Lung microvascular endothelial cell (primary cell): ENCODE measurements at regions not wholly inside any gene's neighbourhood (a gene's known extent, or its start where the extent isn't known, plus 50 kb on each side); places are given as distances from the start of the nearest gene placed in this dataset.

ENCODE experiments used
- DNase-seq, 2 donors: peaks; one replicate each; pipeline versions ENCODE4 v3.0.0 to v3.0.0-alpha.2; 2010; ENCODE audit warnings: low read depth in 2 of 2

DNA sequence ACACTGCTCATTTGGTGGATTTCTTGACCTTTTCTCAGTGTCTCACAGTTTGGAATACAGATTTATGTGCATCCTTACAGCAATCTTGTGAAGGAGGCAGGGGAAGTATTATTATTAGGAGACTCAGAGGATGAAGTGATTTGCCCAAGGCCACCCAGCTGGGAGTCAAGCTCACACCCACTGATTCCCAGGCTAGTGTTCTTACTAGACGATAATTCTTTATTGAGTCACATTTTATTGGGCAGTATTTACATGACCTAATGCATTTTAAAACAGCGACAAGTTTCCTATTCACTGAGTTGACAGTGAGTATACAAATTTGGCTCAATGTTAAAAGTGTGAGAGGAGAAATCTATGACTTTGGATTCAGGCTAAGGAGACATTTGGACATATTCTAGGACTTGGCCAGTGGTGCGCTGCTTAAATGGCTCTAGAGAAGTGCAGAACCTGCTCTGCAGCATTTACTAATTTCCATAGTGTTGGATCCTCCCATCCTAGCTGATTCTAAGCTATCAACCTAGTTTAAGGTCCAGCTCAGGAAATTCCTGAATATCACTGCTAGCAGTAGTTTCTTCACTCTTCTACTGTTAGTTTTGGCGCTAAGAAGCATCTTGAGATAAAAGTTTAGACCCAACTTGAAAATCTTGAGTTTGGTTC lies 199.3 kb downstream of the MTX2 start:
- DNase-seq: no peak

DNA sequence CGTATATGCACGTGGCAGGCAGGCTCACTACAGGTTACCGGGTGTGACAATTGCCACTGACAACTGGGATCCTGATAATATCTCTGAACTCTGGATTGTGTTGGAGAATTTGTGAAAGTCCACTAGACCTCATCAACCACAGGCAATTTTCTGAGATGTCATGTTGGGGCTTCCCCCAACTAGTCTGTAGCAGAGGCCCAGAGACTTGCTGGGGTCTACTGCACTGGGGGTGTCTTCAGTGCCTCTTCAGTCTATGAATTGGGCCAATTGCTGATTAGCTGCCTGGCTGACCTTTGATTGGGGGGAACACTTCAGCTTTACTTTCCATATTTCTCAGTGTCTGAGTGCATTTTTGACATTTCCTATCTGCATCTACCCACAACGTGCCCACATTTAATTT lies 201.5 kb downstream of the MTX2 start:
- DNase-seq: no peak

DNA sequence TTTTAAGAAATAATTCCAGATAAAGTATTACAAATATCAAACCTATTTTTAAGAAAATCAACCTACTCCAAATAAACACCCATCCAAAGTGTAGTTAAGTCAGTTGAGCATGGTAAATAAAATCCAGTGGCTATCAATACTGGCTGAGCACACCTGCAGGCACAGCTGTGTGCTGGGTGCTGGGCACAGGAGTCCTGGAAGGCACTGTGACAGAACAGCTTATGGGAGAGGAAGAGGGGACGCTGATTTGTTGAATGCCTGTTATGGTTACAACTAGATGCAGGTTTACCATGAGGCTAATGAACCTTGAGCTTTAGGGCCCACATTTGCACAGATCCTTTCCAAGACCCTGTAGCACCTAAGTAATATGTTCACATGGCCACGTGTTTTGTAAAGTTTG lies 202.7 kb downstream of the MTX2 start:
- no peak for DNase-seq

DNA sequence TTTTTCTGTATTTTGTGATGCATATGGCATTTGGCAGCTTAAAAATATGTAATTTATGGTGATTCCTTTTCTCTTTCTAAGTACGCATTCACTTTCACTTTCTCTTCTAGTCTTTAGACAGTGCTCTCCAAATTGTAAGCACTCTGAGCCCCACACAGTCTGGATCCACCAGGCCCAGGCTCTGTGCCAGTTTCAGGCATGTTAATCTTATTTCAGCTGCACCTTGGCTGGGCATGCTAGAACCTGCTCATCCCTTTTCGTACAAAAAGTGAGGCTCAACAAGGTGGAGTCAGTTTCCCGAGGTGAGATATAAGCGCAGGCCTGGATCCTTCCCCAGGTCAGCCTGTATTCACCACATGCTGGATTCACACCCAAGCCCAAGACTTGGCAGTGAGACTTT lies 203.9 kb downstream of the MTX2 start:
- peak; percentile 44 to 65 for DNase-seq

DNA sequence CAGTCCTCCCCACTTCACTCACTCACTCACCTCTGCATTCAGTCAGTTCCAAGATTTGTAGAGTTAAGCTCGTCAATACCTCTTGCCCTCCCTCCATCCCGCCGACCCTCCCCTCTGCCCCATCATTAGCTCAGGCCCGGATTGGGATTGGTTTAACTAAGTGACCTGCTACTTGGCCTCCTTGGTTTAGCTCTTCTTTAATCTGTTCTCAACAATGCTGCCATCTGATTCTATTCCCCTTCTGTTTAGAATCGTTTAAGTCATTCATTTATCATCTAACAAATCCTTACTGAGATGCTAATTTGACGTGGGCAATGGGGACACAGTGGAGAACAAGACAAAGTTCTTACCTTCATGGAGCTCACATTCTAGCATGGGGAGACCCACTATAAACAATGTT lies 204.6 kb downstream of the MTX2 start:
- DNase-seq: no peak

DNA sequence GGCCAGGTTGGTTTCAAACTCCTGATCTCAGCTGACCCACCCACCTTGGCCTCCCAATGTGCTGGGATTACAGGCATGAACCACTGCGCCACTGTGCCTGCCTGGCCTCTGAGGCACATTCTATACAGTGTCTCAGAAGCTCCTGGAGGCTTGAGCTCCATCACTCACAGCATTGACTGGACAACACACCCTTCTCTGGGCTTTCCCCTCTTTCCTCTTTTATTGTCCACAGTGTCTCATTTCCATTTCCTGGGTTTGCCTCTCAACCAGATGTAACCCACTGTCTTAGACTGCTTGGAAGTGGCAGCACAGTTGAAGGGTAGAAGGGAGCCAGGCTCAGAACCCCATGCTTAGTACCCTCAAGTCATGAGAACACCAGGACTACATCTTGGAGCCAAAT lies 208.1 kb downstream of the MTX2 start:
- DNase-seq: no peak

DNA sequence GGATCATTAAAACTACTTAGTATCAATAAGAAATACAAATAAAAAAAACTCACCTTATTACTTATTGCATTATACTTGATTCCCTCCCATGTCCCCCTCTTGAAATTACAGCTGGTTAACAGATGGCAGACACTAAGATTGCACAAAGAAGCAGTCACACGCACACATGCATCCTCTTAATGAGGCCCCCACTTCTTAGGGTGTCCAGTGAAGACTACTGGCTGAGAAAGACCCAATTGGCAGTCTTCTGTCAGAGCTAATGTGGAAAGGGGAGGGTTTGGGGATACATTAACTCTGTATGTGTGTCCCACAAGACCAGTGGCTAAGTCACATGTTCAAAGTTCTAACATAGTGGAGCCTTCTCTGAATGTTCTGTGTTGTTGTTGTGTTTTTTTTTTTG lies 210.7 kb downstream of the MTX2 start:
- no peak for DNase-seq

DNA sequence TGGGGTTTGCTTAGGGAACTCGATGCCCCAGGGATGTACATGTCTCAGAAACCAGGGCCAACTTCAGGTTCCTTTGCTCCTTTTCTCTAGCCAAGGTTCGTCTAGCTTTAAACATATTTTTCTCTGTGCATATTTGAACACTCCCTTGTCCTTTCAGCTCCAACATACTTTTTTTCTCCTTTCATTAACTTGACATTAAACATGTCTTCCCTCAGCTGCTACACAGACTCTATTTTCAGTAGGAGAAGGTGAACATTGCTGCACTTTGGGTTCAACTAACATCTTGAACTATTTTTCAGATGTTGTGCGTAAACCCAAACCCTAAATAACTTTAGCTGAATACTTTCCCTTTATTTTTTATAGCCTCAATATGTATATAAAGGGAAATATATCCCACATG lies 212.9 kb downstream of the MTX2 start:
- no peak for DNase-seq

DNA sequence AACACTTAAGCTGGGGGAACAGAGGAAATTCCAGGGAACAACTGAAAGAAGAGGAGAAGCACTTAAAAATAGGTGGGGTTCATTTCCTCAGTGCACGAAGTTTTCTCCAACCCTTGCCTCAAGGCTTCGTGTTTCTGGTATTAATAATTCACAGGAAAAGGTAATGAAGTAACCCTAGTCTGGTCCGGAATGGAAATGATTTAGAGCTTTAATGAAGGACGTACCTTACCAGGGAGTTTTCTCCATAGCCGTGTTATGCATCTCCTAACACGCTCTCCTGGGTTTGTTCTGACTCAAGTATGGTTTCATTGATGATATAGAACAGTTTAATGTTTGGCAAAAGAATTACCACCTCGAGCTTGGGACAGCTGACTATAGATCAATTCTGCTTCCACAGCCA lies 214.2 kb downstream of the MTX2 start:
- DNase-seq: no peak

DNA sequence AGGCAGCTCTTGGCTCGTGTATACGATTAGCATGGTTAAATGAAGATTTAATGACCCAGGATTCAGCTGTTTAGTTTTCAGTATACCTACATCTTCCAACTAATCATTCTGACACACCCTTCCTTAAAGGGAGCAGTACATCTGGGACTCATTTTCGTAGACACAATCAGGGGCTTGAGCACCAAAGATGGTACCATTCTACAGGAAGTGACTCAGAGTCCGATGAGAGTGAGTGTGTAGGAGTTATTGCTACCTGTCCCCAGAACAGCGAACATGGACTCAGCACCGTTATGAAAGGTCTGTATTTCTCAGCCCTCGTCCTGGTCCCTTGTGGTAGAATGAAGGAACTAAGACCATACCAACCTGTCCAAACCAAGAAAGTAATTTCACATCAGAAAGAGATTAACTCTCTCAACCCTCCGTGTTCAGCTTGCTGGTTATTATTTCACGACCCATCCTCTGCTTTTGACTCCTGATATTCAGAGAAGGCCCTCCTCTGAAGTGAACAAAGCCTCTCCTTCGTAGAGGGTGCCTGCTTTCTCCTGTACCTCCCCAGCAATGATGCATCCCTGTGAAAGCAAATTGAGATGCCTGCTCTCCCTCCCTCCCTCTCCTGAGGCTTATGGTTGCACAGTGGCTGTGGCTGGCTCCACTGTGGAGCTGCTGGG lies 214.8 kb downstream of the MTX2 start:
- no peak for DNase-seq

DNA sequence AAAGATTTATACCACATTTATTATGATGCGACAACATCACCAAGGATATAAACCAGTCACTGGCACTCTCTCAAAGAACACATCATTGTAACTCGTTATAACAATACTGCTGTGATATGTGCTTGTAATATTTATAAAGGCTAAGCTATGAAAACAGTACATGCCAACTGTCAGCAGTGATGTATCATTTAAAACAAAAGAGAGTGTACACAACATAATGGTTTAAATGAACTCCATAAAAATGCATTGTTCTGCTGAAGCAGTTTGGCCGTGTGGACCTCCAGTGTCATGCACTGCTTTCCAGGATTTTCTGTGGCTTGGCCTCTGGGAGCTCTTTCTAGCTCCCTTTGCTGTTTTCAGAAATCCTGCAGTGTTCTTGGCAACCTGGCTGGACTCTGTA lies 215.6 kb downstream of the MTX2 start:
- DNase-seq: peak in 1 of 2 donors; percentile 82

DNA sequence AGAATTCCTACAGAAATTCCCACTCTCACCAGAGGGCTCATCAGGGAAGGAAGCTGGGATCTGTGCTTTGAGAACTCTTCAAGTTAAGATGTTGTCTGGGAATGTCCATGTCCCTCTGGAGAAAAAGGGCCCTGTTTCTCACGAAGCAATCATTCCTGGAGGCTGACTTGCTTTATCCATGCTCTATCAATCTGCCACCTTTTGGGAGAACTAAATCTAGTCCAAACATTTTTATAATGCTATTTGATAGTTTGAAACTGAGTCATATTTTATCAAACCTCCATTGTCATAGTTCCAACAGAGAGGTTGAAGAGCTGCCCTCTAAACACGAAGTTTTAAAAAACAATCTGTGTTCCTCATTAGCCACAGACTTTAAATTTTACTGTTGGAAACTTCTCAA lies 219.2 kb downstream of the MTX2 start:
- DNase-seq: no peak

DNA sequence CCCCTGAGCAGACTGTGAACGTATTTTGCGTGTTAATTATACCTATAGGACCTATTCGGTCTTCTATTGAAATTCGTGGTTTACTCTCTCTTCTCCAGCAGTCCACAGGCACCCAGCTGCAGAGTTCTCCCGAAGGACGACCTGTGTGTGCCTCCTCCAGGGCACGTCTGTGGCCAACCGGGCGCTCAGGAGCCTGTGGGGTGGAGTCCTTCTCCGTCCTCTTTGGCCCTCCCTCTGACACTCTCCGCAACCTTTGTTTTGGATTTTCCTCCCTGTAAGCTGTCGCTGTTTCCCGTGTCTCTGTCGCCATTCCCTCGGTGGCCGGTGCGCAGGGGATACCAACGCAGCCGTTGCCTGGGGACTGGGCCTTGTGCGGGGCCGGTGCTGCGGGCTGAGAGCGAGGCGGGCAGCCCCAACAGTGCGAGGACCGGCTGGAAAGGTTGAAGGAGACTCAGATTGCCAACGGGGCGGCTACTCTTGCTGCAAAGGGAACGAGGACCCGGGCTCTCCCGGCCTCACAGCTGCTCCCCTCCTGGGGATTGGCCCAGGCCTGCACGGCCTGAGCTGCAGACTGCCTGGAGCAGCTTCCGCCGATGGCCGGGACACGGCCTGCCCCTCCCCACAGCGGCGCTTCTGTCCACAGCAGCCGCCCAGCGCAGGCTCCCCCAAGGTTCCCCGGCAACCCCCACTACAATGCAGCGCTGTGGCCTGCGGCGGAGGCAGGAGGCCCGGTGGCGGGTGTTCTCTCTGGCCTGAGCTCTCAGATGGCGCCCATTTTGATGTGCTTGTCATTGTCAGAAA lies 221.0 kb downstream of the MTX2 start:
- no peak for DNase-seq

DNA sequence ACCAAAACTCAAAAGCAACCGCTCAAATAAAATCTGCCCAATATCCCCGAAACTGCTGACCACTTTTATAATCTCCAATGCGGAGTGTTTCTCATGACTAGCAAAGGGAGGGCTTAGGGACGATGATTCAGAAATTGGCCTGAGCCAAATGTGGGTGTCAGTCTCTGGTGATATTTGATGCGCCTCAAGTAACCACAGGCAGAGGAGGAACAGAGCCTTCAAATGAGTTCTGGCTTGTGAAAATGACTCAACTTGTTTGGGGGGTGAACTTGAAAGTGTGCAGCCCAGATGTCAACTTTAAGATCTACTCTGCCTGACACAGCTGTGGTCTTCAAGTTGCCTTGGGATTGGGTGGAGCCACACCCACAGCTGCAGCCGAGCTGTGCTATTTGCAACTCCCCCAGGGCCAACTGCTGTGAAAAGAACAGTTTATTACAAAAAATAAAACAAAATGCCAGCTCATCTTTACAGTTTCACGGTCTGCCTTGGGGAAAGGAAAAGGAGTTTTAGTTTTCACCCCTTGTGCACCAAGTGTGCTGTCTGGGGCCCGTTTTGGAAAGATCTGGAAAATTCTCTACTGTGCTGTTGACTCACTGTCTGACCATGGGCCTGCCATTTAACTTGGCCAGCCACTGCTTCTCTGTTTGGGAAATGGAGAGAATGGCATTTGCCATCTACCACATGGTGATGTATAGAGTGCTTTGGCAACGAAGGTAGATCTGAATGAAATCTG lies 222.1 kb downstream of the MTX2 start:
- no peak for DNase-seq

DNA sequence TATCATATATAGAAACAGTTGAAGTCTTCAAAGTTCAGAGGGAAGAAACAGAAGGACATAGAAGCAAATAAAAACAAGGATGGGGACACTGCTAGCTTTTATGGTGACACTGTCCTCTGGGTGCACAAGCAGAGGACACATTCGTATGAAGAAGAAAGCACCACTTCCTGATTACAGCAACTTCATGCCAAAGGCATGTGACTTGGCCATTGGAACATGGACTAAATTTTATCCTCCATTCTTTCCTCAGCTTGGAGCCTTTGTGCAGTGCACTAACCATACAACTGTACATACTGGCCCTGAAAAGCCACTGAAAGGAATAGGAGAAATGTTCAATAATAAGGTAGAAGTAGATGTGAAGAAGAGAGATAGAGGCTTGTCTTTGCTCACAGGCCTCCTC lies 223.3 kb downstream of the MTX2 start:
- DNase-seq: no peak

DNA sequence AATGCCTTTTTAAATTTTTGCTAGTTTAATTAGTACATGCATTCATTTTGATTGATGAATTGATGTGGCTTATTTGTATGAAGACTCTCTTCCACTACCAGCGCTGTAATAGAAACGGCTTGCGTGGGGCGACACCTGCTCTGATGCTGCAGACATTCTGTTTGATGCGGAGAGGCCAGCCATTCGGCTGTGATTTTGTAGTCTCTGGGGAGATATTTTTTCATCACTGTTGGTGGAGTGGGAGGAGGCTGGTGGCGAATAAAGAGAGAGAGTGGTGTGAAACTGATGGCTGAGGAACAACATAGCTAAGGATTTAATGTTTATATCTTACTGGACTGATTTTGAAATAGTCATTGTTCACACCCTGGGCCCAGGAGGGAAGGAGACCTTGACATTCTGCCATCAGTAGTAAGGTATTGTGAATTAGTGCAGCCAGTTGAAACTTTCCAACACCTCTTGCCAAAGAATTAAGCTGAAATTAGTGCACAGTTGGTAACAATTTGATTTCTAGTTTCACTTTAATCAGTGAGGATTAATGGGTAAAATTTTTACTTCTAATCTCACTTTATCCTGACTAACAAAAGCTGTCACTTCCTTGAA lies 224.1 kb downstream of the MTX2 start:
- DNase-seq: peak in 1 of 2 donors; percentile 55

DNA sequence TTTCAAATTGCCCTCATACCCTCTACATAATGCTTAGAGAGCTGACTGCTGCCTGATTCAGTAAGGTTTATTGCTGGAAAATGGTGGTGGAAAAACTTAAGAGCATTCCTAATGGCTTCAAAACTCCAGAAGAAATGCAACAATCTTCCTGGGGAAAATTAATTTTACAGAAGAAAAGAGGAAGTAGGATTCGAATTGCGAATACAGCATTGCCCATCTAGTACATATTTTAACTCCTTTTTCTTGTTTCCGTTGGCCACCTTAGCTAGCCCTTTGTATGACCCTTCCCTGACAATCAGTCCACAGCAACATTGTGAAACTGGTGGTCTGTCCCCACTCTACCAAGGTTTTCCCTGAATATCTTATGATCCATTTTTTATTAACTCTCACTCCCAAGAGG lies 224.7 kb downstream of the MTX2 start:
- no peak for DNase-seq

DNA sequence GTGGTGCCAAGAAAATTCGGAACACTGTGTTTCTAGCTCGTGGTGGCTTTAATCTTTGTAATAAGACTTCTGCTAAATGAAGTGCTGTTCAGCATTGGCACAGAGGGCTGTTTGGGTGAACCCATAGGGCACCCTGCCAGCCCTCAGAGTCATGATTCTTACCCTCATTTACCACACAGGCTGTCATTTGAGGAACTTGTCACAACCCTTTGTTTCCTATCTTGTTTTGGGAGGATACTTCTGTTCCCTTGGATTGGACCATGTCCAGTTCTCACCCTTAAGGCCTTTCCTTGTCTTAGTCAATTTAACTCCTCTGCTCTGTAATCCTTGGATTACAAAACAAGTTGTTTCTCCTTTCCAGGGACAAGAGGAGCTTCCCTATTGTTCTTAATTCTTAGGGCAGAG lies 225.7 kb downstream of the MTX2 start:
- no peak for DNase-seq

DNA sequence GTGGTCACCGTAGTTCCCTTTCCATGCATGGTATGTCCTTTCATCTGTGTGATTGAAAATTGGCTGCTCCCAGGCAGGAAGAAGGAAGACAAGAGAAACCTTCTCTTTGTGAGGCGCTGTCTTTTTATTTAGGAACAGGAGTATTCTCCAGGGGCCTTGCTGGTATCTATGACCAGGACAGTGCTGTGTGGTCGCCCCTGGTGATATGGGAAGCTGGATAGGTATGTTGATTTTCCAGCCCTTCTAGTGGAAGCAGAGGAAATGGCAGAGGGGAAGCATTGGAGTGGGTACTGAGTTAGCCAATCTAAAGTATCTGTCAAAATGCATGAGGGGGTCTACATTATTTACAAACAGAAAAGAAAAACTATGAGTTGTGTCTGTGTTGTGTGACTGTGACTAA lies 226.6 kb downstream of the MTX2 start:
- no peak for DNase-seq

DNA sequence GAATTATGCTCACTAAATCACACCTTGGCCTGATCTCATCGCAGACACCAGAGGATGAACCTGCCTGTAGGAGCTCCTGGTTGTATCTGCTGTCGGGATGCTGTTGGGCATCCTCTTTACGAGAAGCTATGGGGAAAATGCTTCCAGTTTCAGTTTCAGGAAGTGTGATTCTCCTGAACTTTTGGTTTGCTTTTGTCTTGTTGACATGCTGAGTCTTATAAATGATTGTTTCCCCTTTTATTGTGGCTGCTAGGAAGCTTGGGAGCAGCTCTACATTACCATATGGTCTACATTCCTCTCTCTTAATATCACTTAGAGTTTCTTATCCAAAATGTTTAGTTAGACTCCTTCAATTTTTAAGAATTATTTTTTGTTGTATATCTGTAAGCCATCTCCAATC lies 227.5 kb downstream of the MTX2 start:
- DNase-seq: peak; percentile 9 to 14

DNA sequence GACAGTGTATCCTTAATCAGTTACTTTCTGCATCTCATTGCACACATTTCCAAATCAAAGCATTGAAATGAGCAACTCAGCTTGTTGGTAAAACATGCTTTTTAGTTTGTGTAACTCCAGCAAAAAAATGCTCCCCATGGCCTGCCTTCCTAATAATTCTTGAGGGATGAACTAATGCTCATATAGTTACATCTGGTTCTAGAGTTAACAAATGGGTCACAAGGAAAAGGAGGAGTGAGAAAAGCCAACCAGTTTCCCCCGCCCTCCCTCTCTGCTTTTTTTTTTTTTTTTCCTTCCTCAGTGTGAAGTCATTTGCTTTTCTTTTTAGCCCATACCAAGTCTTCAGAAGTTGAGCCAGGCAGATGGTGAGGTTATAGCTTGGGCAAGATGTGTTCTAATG lies 231.7 kb downstream of the MTX2 start:
- no peak for DNase-seq

DNA sequence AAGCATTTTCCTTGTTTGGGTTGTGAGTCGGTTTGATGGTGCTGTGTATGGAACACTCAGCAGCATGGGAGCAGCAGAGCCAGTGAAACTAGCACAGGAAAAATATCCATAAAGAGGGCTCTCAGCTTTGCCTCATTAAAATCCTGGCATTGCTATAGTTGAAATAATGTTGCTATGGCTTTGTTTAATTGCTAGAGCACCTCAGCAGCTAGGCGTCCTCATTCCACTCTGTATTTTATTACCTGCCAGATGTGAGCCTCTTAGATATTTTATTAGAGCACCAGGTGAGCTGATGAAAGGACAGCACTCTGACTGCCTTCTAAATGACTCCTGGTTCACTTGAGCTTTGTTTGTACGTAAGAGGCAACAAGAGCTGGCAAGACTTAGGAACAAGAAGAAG lies 232.4 kb downstream of the MTX2 start:
- DNase-seq: no peak
